ENCODE measurements at regions not wholly inside any gene's neighbourhood (a gene's known extent, or its start where the extent isn't known, plus 50 kb on each side); places are given as distances from the start of the nearest gene placed in this dataset.

GRCh38 chr19:13597640-13598039, 91.4 kb upstream of the CACNA1A start:
- H3K27me3 ChIP-seq (ENCODE audit: insufficient read depth, low read length, poor library complexity, severe bottlenecking), result no peaks in the 10 kb centered on the region
- H4K20me1 ChIP-seq (ENCODE audit: insufficient read depth, low read length, poor library complexity, severe bottlenecking), result no peaks in the 10 kb centered on the region
- H3K79me2 ChIP-seq (ENCODE audit: insufficient read depth, low read length), result no peaks in the 10 kb centered on the region
- H3K4me3 ChIP-seq (ENCODE audit: low read length, poor library complexity, severe bottlenecking), result no peak overlapping the region
- no peak overlapping the region for H3K9ac ChIP-seq (ENCODE audit: low read depth, low read length, poor library complexity, severe bottlenecking)
- H3K4me1 ChIP-seq (ENCODE audit: insufficient read depth, low read length, poor library complexity, severe bottlenecking), result no peaks in the 10 kb centered on the region
- H3K36me3 ChIP-seq (ENCODE audit: insufficient read depth, low read length), result no peaks in the 10 kb centered on the region
- peak overlapping the region; percentile 19 for H3K4me2 ChIP-seq (ENCODE audit: low read depth, low read length, poor library complexity, severe bottlenecking)
- H3K9me3 ChIP-seq (ENCODE audit: insufficient read depth, low read depth, low read length), result no peaks in the 10 kb centered on the region
- H3F3A ChIP-seq (ENCODE audit: low read depth), result no peaks in the 10 kb centered on the region
- TF ChIP-seq CTCF (conservative IDR thresholded peaks at IDR 0.05; ENCODE audit: low read length) (peak; percentile 72), EZH2phosphoT487 (IDR thresholded peaks at IDR 0.05; ENCODE audit: borderline replicate concordance) (no peak)
- 0 out of 2 replicates have a peak overlapping the region, but pooled peaks have one; percentile 46 for H2AFZ ChIP-seq (ENCODE audit: low read length)
- no peaks in the 10 kb centered on the region for H3K9me2 ChIP-seq (replicated peaks; ENCODE audit: low read depth, low read length)

GRCh38 chr19:13588957-13589833, 82.9 kb upstream of the CACNA1A start:
- Histone ChIP-seq H3K4me2 (ENCODE audit: low read depth, low read length, poor library complexity, severe bottlenecking) (peak overlapping the region; percentile 33), H2AFZ (ENCODE audit: low read length) (peak overlapping the region; percentile 69), H4K20me1 (ENCODE audit: insufficient read depth, low read length, poor library complexity, severe bottlenecking) (no peaks in the 10 kb centered on the region), H3K9me2 (replicated peaks; ENCODE audit: low read depth, low read length) (no peaks in the 10 kb centered on the region), H3K9ac (ENCODE audit: low read depth, low read length, poor library complexity, severe bottlenecking) (no peak overlapping the region), H3K27me3 (ENCODE audit: insufficient read depth, low read length, poor library complexity, severe bottlenecking) (no peaks in the 10 kb centered on the region), H3K79me2 (ENCODE audit: insufficient read depth, low read length) (no peaks in the 10 kb centered on the region), H3K4me1 (ENCODE audit: insufficient read depth, low read length, poor library complexity, severe bottlenecking) (no peaks in the 10 kb centered on the region), H3K36me3 (ENCODE audit: insufficient read depth, low read length) (no peaks in the 10 kb centered on the region), H3K4me3 (ENCODE audit: low read length, poor library complexity, severe bottlenecking) (no peak overlapping the region), H3K9me3 (ENCODE audit: insufficient read depth, low read depth, low read length) (no peaks in the 10 kb centered on the region), H3F3A (ENCODE audit: low read depth) (no peaks in the 10 kb centered on the region)
- no peak for TF ChIP-seq EZH2phosphoT487 (IDR thresholded peaks at IDR 0.05; ENCODE audit: borderline replicate concordance)
- peak; percentile 93 for TF ChIP-seq CTCF (conservative IDR thresholded peaks at IDR 0.05; ENCODE audit: low read length)

- Histone ChIP-seq H3K9ac (ENCODE audit: low read depth, low read length, poor library complexity, severe bottlenecking) (no peak overlapping the region), H3K4me3 (ENCODE audit: low read length, poor library complexity, severe bottlenecking) (no peak overlapping the region), H3K4me1 (ENCODE audit: insufficient read depth, low read length, poor library complexity, severe bottlenecking) (no peaks in the 10 kb centered on the region), H3K9me3 (ENCODE audit: insufficient read depth, low read depth, low read length) (no peaks in the 10 kb centered on the region), H3F3A (ENCODE audit: low read depth) (no peaks in the 10 kb centered on the region), H2AFZ (ENCODE audit: low read length) (no peak overlapping the region), H3K9me2 (replicated peaks; ENCODE audit: low read depth, low read length) (no peaks in the 10 kb centered on the region), H3K4me2 (ENCODE audit: low read depth, low read length, poor library complexity, severe bottlenecking) (no peak overlapping the region), H3K36me3 (ENCODE audit: insufficient read depth, low read length) (no peaks in the 10 kb centered on the region), H3K27me3 (ENCODE audit: insufficient read depth, low read length, poor library complexity, severe bottlenecking) (no peaks in the 10 kb centered on the region), H4K20me1 (ENCODE audit: insufficient read depth, low read length, poor library complexity, severe bottlenecking) (no peaks in the 10 kb centered on the region), H3K79me2 (ENCODE audit: insufficient read depth, low read length) (no peaks in the 10 kb centered on the region)
- TF ChIP-seq EZH2phosphoT487 (IDR thresholded peaks at IDR 0.05; ENCODE audit: borderline replicate concordance) (no peak), CTCF (conservative IDR thresholded peaks at IDR 0.05; ENCODE audit: low read length) (no peak)
Measured at GRCh38 chr19:13585512-13585911, 79.2 kb upstream of the CACNA1A start.
